HUES64 (cell line): ENCODE measurements at regions not wholly inside any gene's neighbourhood (a gene's known extent, or its start where the extent isn't known, plus 50 kb on each side); places are given as distances from the start of the nearest gene placed in this dataset.

Experiments used
- H3K27ac ChIP-seq: 2 replicates; pipeline ENCODE4 v1.7.0; 2013; ENCODE audit warnings: low read depth, low read length, inconsistent platforms
- H3K27me3 ChIP-seq: 2 replicates; pipeline ENCODE4 v1.6.1; 2013; ENCODE audit warnings: mild to moderate bottlenecking, low read length; ENCODE audit not compliant: insufficient read depth
- H3K36me3 ChIP-seq: 2 replicates; pipeline ENCODE4 v1.6.1; 2013; ENCODE audit warnings: mild to moderate bottlenecking, low read length; ENCODE audit not compliant: insufficient read depth
- H3K4me1 ChIP-seq: 2 replicates; pipeline ENCODE4 v1.6.1; 2013; ENCODE audit warnings: mild to moderate bottlenecking, low read length, moderate library complexity; ENCODE audit not compliant: insufficient read depth
- H3K4me3 ChIP-seq: 2 replicates; pipeline ENCODE4 v1.5.1; 2013; ENCODE audit warnings: mild to moderate bottlenecking, low read length, moderate library complexity
- H3K9ac ChIP-seq: 2 replicates; pipeline ENCODE4 v1.6.1; 2013; ENCODE audit warnings: mild to moderate bottlenecking, low read depth, low read length
- H3K9me3 ChIP-seq: 2 replicates; pipeline ENCODE4 v1.6.1; 2013; ENCODE audit warnings: low read depth, low read length; ENCODE audit not compliant: insufficient read depth
- WGBS: fragments of 150-250, 120-280 bp; methylation state at CpG from one replicate; pipeline ENCODE4 v1.1.7; 2013; ENCODE audit warnings: missing lambda C conversion rate; 5-methylcytosine and 5-hydroxymethylcytosine counted together

GRCh38 chr1:59244891-59245290, 52.0 kb upstream of the FGGY start:
- Histone ChIP-seq H3K9me3 (peaks cover 17% of the 10 kb centered on the region; the same call in 1 of the 2 replicates), H3K27ac (no peak overlapping the region), H3K9ac (no peak overlapping the region), H3K27me3 (no peaks in the 10 kb centered on the region), H3K36me3 (no peaks in the 10 kb centered on the region), H3K4me1 (no peaks in the 10 kb centered on the region), H3K4me3 (no peak overlapping the region)
- no CpG with 5 or more reads among the region's 1 CpG for WGBS
